Panc1 (cell line): ENCODE measurements at regions not wholly inside any gene's neighbourhood (a gene's known extent, or its start where the extent isn't known, plus 50 kb on each side); places are given as distances from the start of the nearest gene placed in this dataset.

Experiments used
- ATAC-seq: fragments of 200-7000 bp; cut with Tn5 transposase; 2 replicates; pipeline ENCODE4 v1.9.1; 2020; ENCODE audit warnings: mild to moderate bottlenecking, moderate library complexity
- BruUV-seq: library from RNA; stranded (reverse); fragments of 400-500 nt; replicated peaks from 2 replicates; lab custom pipeline; 2021; lab: Mats Ljungman, UMichigan
- CTCF ChIA-PET: fragments of 300-600 bp; sonication (Branson Sonifier 250); formaldehyde crosslinking; loops from one replicate; lab custom pipeline; 2022; ENCODE audit warnings: antibody characterized with exemption; lab: Charles Lee
- POLR2A ChIA-PET: fragments of 300-600 bp; sonication (Branson Sonifier 250); formaldehyde crosslinking; loops from one replicate; lab custom pipeline; 2022; ENCODE audit warnings: antibody characterized with exemption; lab: Charles Lee
- DNase-seq: peaks from one replicate; pipeline ENCODE4 v3.0.0-alpha.2; 2010; ENCODE audit warnings: low read depth, low spot score
- H3K27ac ChIP-seq: 2 replicates; pipeline ENCODE4 v1.5.1; 2011; ENCODE audit warnings: mild to moderate bottlenecking, low read length, inconsistent platforms
- H3K27me3 ChIP-seq: fragments of 200-500 bp; sonication (Bioruptor generic); 2 replicates; pipeline ENCODE4 v1.6.0; 2014; ENCODE audit warnings: low read length, inconsistent platforms; ENCODE audit not compliant: control insufficient read depth, insufficient read depth
- H3K36me3 ChIP-seq: fragments of 200-500 bp; sonication (Bioruptor generic); 2 replicates; pipeline ENCODE4 v1.5.1; 2014; ENCODE audit warnings: inconsistent platforms, mild to moderate bottlenecking, low read length, moderate library complexity; ENCODE audit not compliant: control insufficient read depth, insufficient read depth
- H3K4me1 ChIP-seq: 2 replicates; pipeline ENCODE4 v1.5.1; 2011; ENCODE audit warnings: inconsistent platforms, mild to moderate bottlenecking, low read length, moderate library complexity; ENCODE audit not compliant: control insufficient read depth, insufficient read depth
- H3K4me3 ChIP-seq, 2 experiments: 2 replicates each; pipeline ENCODE4 v1.5.1; 2011 to 2012; ENCODE audit warnings: low read depth in 2 of 2, low read length in 2 of 2, mild to moderate bottlenecking in 2 of 2, inconsistent platforms in 1 of 2, moderate library complexity in 1 of 2
- H3K9me3 ChIP-seq: fragments of 200-500 bp; sonication (Bioruptor generic); 2 replicates; pipeline ENCODE4 v1.5.1; 2014; ENCODE audit warnings: low read depth, mild to moderate bottlenecking, inconsistent platforms, low read length, moderate library complexity; ENCODE audit not compliant: control insufficient read depth, insufficient read depth
- POLR2AphosphoS5 ChIP-seq: IDR thresholded peaks from 2 replicates; pipeline ENCODE4 v1.6.1; 2012; ENCODE audit warnings: mild to moderate bottlenecking, low read depth, low read length, moderate library complexity
- REST ChIP-seq, 2 experiments: IDR thresholded peaks; 2 replicates each; pipeline ENCODE4 v1.6.1; 2011 to 2012; ENCODE audit warnings: low read depth in 2 of 2, control low read depth in 1 of 2, low read length in 1 of 2, mild to moderate bottlenecking in 1 of 2, moderate library complexity in 1 of 2; ENCODE audit not compliant: insufficient read depth in 1 of 2
- SIN3A ChIP-seq: IDR thresholded peaks from 2 replicates; pipeline ENCODE4 v1.6.1; 2012; ENCODE audit warnings: low read depth, mild to moderate bottlenecking, low read length, moderate library complexity, borderline replicate concordance; ENCODE audit not compliant: insufficient read depth
- TCF7L2 ChIP-seq: IDR thresholded peaks from 2 replicates; pipeline ENCODE4 v1.6.1; 2011; ENCODE audit warnings: mild to moderate bottlenecking, low read depth, low read length, inconsistent platforms
- in situ Hi-C: cut with HindIII; loops from 2 replicates; pipeline ENCODE4 v1.10.0; 2016; ENCODE audit warnings: low sequenced_read_pairs, low pct_unique_long_range_greater_than_20kb
- intact Hi-C: fragments of 100-400 bp; cut with micrococcal nuclease; formaldehyde crosslinking; loops from one replicate; pipeline ENCODE4 v1.10.0; 2022; ENCODE audit not compliant: unreplicated experiment
- TF ChIP-seq, protein P1 (sequence below): fragments of 450-650 bp; IDR thresholded peaks from 2 replicates; pipeline ENCODE4 v1.5.1; 2017; ENCODE audit warnings: mild to moderate bottlenecking

DNA sequence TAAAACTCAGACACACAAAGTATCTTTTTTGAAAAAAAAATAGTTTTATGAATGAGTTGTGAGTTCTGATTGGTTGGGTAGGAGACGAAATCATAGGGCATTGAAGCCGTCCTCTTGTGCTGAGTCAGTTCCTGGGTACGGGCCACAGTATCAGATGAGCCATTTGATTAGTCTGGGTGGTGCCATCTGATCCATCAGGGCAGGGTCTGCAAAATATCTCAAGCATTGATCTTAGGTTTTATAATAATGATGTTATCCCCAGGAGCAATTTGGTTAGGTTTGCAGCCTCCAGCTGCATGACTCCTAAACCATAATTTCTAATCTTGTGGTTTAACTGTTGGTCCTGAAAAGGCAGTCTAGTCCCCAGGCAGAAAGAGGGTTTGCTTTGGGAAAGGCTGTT, 1310.6 kb downstream of the SLITRK1 start:
- ATAC-seq = no peak
- no peak overlapping the region for H3K27ac ChIP-seq
- TF ChIP-seq POLR2AphosphoS5 = no peak
- TF ChIP-seq, protein P1, sequence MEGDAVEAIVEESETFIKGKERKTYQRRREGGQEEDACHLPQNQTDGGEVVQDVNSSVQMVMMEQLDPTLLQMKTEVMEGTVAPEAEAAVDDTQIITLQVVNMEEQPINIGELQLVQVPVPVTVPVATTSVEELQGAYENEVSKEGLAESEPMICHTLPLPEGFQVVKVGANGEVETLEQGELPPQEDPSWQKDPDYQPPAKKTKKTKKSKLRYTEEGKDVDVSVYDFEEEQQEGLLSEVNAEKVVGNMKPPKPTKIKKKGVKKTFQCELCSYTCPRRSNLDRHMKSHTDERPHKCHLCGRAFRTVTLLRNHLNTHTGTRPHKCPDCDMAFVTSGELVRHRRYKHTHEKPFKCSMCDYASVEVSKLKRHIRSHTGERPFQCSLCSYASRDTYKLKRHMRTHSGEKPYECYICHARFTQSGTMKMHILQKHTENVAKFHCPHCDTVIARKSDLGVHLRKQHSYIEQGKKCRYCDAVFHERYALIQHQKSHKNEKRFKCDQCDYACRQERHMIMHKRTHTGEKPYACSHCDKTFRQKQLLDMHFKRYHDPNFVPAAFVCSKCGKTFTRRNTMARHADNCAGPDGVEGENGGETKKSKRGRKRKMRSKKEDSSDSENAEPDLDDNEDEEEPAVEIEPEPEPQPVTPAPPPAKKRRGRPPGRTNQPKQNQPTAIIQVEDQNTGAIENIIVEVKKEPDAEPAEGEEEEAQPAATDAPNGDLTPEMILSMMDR = no peak
- TF ChIP-seq TCF7L2 = no peak
- TF ChIP-seq SIN3A = no peak
- TF ChIP-seq REST (IDR thresholded peaks at IDR 0.05; ENCODE audit: insufficient read depth in 1 of 2, low read depth in 2 of 2, low read length in 1 of 2) = no peak
- intact Hi-C loops = no loop called here
- POLR2A ChIA-PET = no interaction called here
- CTCF ChIA-PET = no interaction called here
- H3K27me3 ChIP-seq = no peaks in the 10 kb centered on the region
- H3K9me3 ChIP-seq = no peaks in the 10 kb centered on the region
- no peak overlapping the region for H3K4me3 ChIP-seq
- BruUV-seq = no TSS peak
- DNase-seq = no peak
- H3K4me1 ChIP-seq = no peaks in the 10 kb centered on the region
- no peaks in the 10 kb centered on the region for H3K36me3 ChIP-seq
- in situ Hi-C loops = no loop called here

- DNase-seq (no peak), ATAC-seq (no peak)
- ChIA-PET CTCF (no interaction called here), POLR2A (no interaction called here)
- Histone ChIP-seq H3K4me3 (no peak overlapping the region), H3K36me3 (no peaks in the 10 kb centered on the region), H3K4me1 (no peaks in the 10 kb centered on the region), H3K27me3 (no peaks in the 10 kb centered on the region), H3K9me3 (no peaks in the 10 kb centered on the region), H3K27ac (no peak overlapping the region)
- TF ChIP-seq, protein P1 = no peak
- TF ChIP-seq POLR2AphosphoS5 (no peak), REST (IDR thresholded peaks at IDR 0.05; ENCODE audit: insufficient read depth in 1 of 2, low read depth in 2 of 2, low read length in 1 of 2) (no peak), SIN3A (no peak), TCF7L2 (no peak)
- no TSS peak for BruUV-seq
- intact Hi-C loops (no loop called here), in situ Hi-C loops (no loop called here)
Observed at GRCh38 chr13:82569581-82569980, 1312.7 kb downstream of the SLITRK1 start.
